MCF 10A (cell line): ENCODE measurements at regions not wholly inside any gene's neighbourhood (a gene's known extent, or its start where the extent isn't known, plus 50 kb on each side); places are given as distances from the start of the nearest gene placed in this dataset.

Source experiments
- BruUV-seq: library from RNA; stranded (reverse); fragments of 400-500 nt; replicated peaks from 2 replicates; lab custom pipeline; 2021; lab: Mats Ljungman, UMichigan
- CTCF ChIA-PET: fragments of 300-600 bp; sonication (Branson Sonifier 250); formaldehyde crosslinking; extraction: SDS; loops from one replicate; lab custom pipeline; 2021; ENCODE audit warnings: antibody characterized with exemption, inconsistent platforms; lab: Yijun Ruan, JAX
- POLR2A ChIA-PET: fragments of 300-600, 350-650 bp; sonication (Branson Sonifier 250); formaldehyde crosslinking; extraction: SDS; loops from one replicate; lab custom pipeline; 2020; ENCODE audit warnings: antibody characterized with exemption, inconsistent platforms; lab: Yijun Ruan, JAX
- DNase-seq: peaks from one replicate; pipeline ENCODE4 v3.0.0-alpha.2; 2018; ENCODE audit not compliant: unreplicated experiment
- H3K27ac Mint-ChIP-seq: one replicate; pipeline ENCODE4 v1.8.0; 2022; ENCODE audit warnings: mild to moderate bottlenecking, low read depth, mixed read lengths; ENCODE audit not compliant: unreplicated experiment
- H3K27me3 Mint-ChIP-seq: one replicate; pipeline ENCODE4 v1.8.0; 2022; ENCODE audit warnings: mixed read lengths; ENCODE audit not compliant: insufficient read depth, unreplicated experiment
- H3K36me3 Mint-ChIP-seq: one replicate; pipeline ENCODE4 v1.8.0; 2022; ENCODE audit warnings: mild to moderate bottlenecking, moderate library complexity, mixed read lengths; ENCODE audit not compliant: insufficient read depth, unreplicated experiment
- H3K4me1 Mint-ChIP-seq: one replicate; pipeline ENCODE4 v1.8.0; 2022; ENCODE audit warnings: mixed read lengths; ENCODE audit not compliant: insufficient read depth, unreplicated experiment
- H3K4me3 Mint-ChIP-seq: one replicate; pipeline ENCODE4 v1.8.0; 2022; ENCODE audit warnings: mild to moderate bottlenecking, moderate library complexity, mixed read lengths; ENCODE audit not compliant: unreplicated experiment
- H3K9me3 Mint-ChIP-seq: one replicate; pipeline ENCODE4 v1.8.0; 2022; ENCODE audit warnings: mixed read lengths; ENCODE audit not compliant: unreplicated experiment
- CTCF ChIP-seq: fragments of 200-600 bp; IDR thresholded peaks from one replicate; pipeline ENCODE4 v1.8.0; 2022; ENCODE audit warnings: antibody characterized with exemption, mild to moderate bottlenecking; ENCODE audit not compliant: unreplicated experiment
- intact Hi-C: fragments of 100-400 bp; cut with micrococcal nuclease; formaldehyde crosslinking; loops from 2 replicates; pipeline ENCODE4 v1.14.1; 2022

GRCh38 chr18:22559414-22560274 lies 141.9 kb upstream of the CTAGE1 start:
- POLR2A ChIA-PET = interaction anchor here (1.1 kb wide), 1 partner anchor 93 kb away, joined by 4 read pairs; no protein-coding TSS in a partner anchor
- H3K36me3 Mint-ChIP-seq = no peaks in the 10 kb centered on the region
- BruUV-seq = no TSS peak
- DNase-seq = no peak
- CTCF ChIA-PET = interaction anchor here (0.6 to 0.8 kb wide), 3 partner anchors 638 to 668 kb away, joined by 3 to 8 read pairs (median 3); no protein-coding TSS in a partner anchor
- intact Hi-C loops = loop anchor here (5.0 kb wide), 3 partner anchors 127 to 337 kb away; no protein-coding TSS in a partner anchor
- no peaks in the 10 kb centered on the region for H3K27me3 Mint-ChIP-seq
- H3K4me1 Mint-ChIP-seq = peaks cover 22% of the 10 kb centered on the region
- no peak overlapping the region for H3K27ac Mint-ChIP-seq
- H3K9me3 Mint-ChIP-seq = peaks cover 6% of the 10 kb centered on the region
- no peak for TF ChIP-seq CTCF
- H3K4me3 Mint-ChIP-seq = peak overlapping the region; percentile 65

GRCh38 chr18:22560275-22560610 lies 142.5 kb upstream of the CTAGE1 start:
- peaks cover 27% of the 10 kb centered on the region for H3K4me1 Mint-ChIP-seq
- CTCF ChIA-PET = interaction anchor here (0.6 to 0.8 kb wide), 3 partner anchors 639 to 669 kb away, joined by 3 to 8 read pairs (median 3); no protein-coding TSS in a partner anchor

GRCh38 chr18:22560797-22561196 lies 143.1 kb upstream of the CTAGE1 start:
- H3K27ac Mint-ChIP-seq = no peak overlapping the region
- no peak for DNase-seq
- no peak overlapping the region for H3K4me3 Mint-ChIP-seq
- H3K9me3 Mint-ChIP-seq = peaks cover 6% of the 10 kb centered on the region
- H3K4me1 Mint-ChIP-seq = peaks cover 27% of the 10 kb centered on the region
- ChIA-PET POLR2A (interaction anchor here (0.7 to 1.1 kb wide), 2 partner anchors 94 to 386 kb away, joined by 3 to 4 read pairs; no protein-coding TSS in a partner anchor), CTCF (interaction anchor here (0.6 to 0.8 kb wide), 3 partner anchors 498 to 669 kb away, joined by 3 read pairs; no protein-coding TSS in a partner anchor)
- BruUV-seq = no TSS peak
- intact Hi-C loops = loop anchor here (5.0 kb wide), 3 partner anchors 128 to 338 kb away; no protein-coding TSS in a partner anchor
- TF ChIP-seq CTCF = no peak
- no peaks in the 10 kb centered on the region for H3K36me3 Mint-ChIP-seq
- no peaks in the 10 kb centered on the region for H3K27me3 Mint-ChIP-seq

More at GRCh38 chr18:22560275-22560610, 142.5 kb upstream of the CTAGE1 start:
- Mint-ChIP-seq H3K27me3 (no peaks in the 10 kb centered on the region), H3K27ac (no peak overlapping the region), H3K9me3 (peaks cover 6% of the 10 kb centered on the region), H3K36me3 (no peaks in the 10 kb centered on the region), H3K4me3 (no peak overlapping the region)
- POLR2A ChIA-PET = interaction anchor here (0.7 to 1.1 kb wide), 2 partner anchors 94 to 385 kb away, joined by 3 to 4 read pairs; no protein-coding TSS in a partner anchor
- no peak for DNase-seq
- no peak for TF ChIP-seq CTCF
- intact Hi-C loops = loop anchor here (5.0 kb wide), 3 partner anchors 128 to 338 kb away; no protein-coding TSS in a partner anchor
- no TSS peak for BruUV-seq

- ChIA-PET POLR2A (interaction anchor here (0.6 to 1.9 kb wide), 4 partner anchors 11 to 686 kb away, joined by 3 to 10 read pairs (median 4); no protein-coding TSS in a partner anchor), CTCF (interaction anchor here (0.5 to 3.6 kb wide), 24 partner anchors 8 to 743 kb away, joined by 3 to 15 read pairs (median 4); no protein-coding TSS in a partner anchor)
- Mint-ChIP-seq H3K27ac (peak overlapping the region; percentile 12), H3K27me3 (no peaks in the 10 kb centered on the region), H3K4me3 (no peak overlapping the region), H3K9me3 (no peaks in the 10 kb centered on the region), H3K4me1 (peaks cover 18% of the 10 kb centered on the region), H3K36me3 (no peaks in the 10 kb centered on the region)
- peak; percentile 72 for TF ChIP-seq CTCF
- intact Hi-C loops = loop anchor here (1.0 to 5.0 kb wide), 10 partner anchors 97 to 666 kb away; partner anchors contain the start of gene GATA6
- peak; percentile 87 for DNase-seq
- BruUV-seq = no TSS peak
These were observed 145.5 kb upstream of the CTAGE1 start for GRCh38 chr18:22563164-22563583.
